ENCODE measurements at regions not wholly inside any gene's neighbourhood (a gene's known extent, or its start where the extent isn't known, plus 50 kb on each side); places are given as distances from the start of the nearest gene placed in this dataset.
A peak's percentile ranks its signal among the peaks of the same experiment; 100 is the strongest.

DNA sequence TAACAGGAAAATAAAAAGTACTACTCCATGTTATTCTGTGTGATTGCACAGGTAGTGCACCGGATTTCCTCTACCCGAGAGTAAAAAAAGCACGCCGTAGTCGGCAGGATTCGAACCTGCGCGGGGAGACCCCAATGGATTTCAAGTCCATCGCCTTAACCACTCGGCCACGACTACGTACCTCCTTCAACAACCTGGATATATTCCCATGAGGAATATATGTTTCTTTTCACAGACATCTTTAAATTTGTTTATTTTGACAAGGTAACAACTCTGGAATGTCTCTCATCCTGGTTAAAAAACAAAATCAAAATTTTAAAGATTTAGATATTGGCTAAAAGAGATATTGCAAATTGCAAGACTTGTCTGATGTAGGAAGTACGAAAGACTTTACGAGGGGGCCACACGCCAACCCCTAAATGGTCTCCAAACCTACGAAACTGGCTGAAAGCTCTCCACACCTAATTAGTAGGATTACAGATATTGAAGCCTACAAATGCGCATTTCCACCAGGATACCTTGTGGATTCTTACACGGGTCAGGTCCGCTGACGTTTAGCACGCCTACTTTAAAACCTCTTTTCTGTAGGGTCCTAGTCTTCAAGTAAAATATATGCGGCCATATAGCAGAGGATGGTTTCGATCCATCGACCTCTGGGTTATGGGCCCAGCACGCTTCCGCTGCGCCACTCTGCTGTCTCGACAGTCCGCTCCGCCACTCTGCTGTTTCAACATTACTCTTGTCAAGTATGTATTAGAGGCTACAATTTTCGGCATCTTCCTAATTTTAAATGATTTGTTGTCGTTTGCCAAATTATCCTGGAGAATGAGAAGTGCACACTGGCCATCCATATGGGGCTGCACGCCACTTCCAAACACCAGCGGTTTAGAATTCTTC is 52.2 kb upstream of the BTN3A2 start:
- peak; percentile 85 for DNase-seq (ENCODE audit: low spot score)

All from kidney capillary endothelial cell (primary cell).